ENCODE measurements at regions not wholly inside any gene's neighbourhood (a gene's known extent, or its start where the extent isn't known, plus 50 kb on each side); places are given as distances from the start of the nearest gene placed in this dataset.

DNA sequence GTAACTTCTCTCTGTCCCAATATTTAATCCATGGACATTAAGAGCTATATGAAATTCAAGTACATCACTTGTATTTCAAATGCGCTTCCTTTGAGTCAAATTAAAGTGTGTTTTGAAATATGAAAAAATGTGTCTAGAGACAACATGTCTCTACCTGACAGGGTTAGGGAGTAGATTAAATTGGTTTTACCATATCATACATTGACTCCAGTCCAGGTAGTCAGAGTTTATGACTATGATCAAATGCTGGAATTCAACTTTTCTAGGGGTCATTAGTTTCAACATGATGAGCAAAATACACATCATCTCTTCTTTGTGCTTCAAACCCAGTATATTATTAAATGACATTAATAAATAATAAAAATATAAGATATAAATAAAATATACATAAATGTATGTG, 259.2 kb downstream of the CDH10 start:
- TF ChIP-seq ZEB2 (IDR thresholded peaks at IDR 0.05) (no peak), BRF2 (IDR thresholded peaks at IDR 0.05; ENCODE audit: borderline replicate concordance, insufficient read depth, insufficient read length) (no peak)
